Esophagus (tissue), 2 donors: ENCODE measurements at regions not wholly inside any gene's neighbourhood (a gene's known extent, or its start where the extent isn't known, plus 50 kb on each side); places are given as distances from the start of the nearest gene placed in this dataset.

Experiments used
- H3K27ac ChIP-seq, 2 donors: one replicate each; pipeline ENCODE4 v1.5.1; 2013; ENCODE audit warnings: low read depth in 2 of 2, mild to moderate bottlenecking in 2 of 2, inconsistent platforms in 1 of 2, low read length in 1 of 2, moderate library complexity in 1 of 2
- H3K27me3 ChIP-seq, 2 donors: one replicate each; pipeline ENCODE4 v1.6.1; 2013; ENCODE audit warnings: low read length in 2 of 2, control low read depth in 1 of 2, mild to moderate bottlenecking in 1 of 2; ENCODE audit not compliant: insufficient read depth in 2 of 2, control insufficient read depth in 1 of 2
- H3K36me3 ChIP-seq, 2 donors: one replicate each; pipeline ENCODE4 v1.6.1; 2013; ENCODE audit warnings: low read length in 1 of 2; ENCODE audit not compliant: control insufficient read depth in 2 of 2, insufficient read depth in 2 of 2
- H3K4me1 ChIP-seq, 2 donors: one replicate each; pipeline ENCODE4 v1.6.1; 2013; ENCODE audit warnings: low read length in 1 of 2; ENCODE audit not compliant: control insufficient read depth in 2 of 2, insufficient read depth in 2 of 2
- H3K4me3 ChIP-seq, 2 donors: one replicate each; pipeline ENCODE4 v1.5.1; 2013; ENCODE audit warnings: low read length in 2 of 2, mild to moderate bottlenecking in 2 of 2, low read depth in 1 of 2, moderate library complexity in 1 of 2
- H3K9me3 ChIP-seq, 2 donors: one replicate each; pipeline ENCODE4 v1.6.1; 2013; ENCODE audit warnings: mild to moderate bottlenecking in 2 of 2, low read depth in 1 of 2, low read length in 1 of 2, moderate library complexity in 1 of 2; ENCODE audit not compliant: control insufficient read depth in 2 of 2, insufficient read depth in 1 of 2
- WGBS, 2 donors: extraction: QIAGEN DNeasy Blood & Tissue Kit; methylation state at CpG; one replicate each; pipeline ENCODE4 v1.1.7; 2013; 5-methylcytosine and 5-hydroxymethylcytosine counted together
- donor health status: healthy with polysubstance abuse.
- donor health status: Bipolar disorder and iron deficiency.

- H3K4me3 ChIP-seq, result no peak overlapping the region
- no peaks in the 10 kb centered on the region for H3K4me1 ChIP-seq
- WGBS, 2 donors, result 56 to 61% methylated on average over 7 of the region's 7 CpGs
- no peaks in the 10 kb centered on the region for H3K36me3 ChIP-seq
- H3K27me3 ChIP-seq, result no peaks in the 10 kb centered on the region
- H3K9me3 ChIP-seq, result no peaks in the 10 kb centered on the region
- no peak overlapping the region for H3K27ac ChIP-seq
Measured at GRCh38 chr18:51522338-51522737, 324.9 kb upstream of the MEX3C start.

- no peaks in the 10 kb centered on the region for H3K9me3 ChIP-seq
- H3K36me3 ChIP-seq, result no peaks in the 10 kb centered on the region
- H3K4me1 ChIP-seq, result no peaks in the 10 kb centered on the region
- no peak overlapping the region for H3K27ac ChIP-seq
- no peaks in the 10 kb centered on the region for H3K27me3 ChIP-seq
- 77 to 84% methylated on average over 3 of the region's 3 CpGs for WGBS, 2 donors
- no peak overlapping the region for H3K4me3 ChIP-seq
Measured at GRCh38 chr18:51522821-51523220, 325.3 kb upstream of the MEX3C start.

DNA sequence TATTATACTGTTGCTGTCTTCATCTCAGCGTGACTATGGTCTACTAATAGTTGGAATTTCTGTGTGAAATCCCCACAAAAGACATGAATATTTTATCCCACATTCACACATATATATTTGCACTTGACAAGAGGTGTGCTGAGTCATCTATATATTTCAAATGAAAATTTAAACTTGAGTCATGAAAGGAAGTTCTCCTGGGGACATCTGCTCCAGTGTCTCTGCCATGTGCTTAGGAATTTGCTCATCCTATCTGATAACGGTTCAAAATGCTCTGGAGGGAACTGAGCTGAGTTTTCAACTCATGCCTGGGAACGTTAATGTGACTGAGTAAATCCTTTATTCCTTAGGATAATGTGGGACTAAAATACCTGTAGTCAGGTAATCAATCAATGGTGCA, 326.2 kb upstream of the MEX3C start:
- H3K36me3 ChIP-seq, result no peaks in the 10 kb centered on the region
- no peaks in the 10 kb centered on the region for H3K9me3 ChIP-seq
- WGBS, 2 donors, result 65 to 66% methylated on average over 3 of the region's 3 CpGs
- H3K27ac ChIP-seq, result no peak overlapping the region
- no peaks in the 10 kb centered on the region for H3K4me1 ChIP-seq
- H3K4me3 ChIP-seq, result no peak overlapping the region
- H3K27me3 ChIP-seq, result no peaks in the 10 kb centered on the region

DNA sequence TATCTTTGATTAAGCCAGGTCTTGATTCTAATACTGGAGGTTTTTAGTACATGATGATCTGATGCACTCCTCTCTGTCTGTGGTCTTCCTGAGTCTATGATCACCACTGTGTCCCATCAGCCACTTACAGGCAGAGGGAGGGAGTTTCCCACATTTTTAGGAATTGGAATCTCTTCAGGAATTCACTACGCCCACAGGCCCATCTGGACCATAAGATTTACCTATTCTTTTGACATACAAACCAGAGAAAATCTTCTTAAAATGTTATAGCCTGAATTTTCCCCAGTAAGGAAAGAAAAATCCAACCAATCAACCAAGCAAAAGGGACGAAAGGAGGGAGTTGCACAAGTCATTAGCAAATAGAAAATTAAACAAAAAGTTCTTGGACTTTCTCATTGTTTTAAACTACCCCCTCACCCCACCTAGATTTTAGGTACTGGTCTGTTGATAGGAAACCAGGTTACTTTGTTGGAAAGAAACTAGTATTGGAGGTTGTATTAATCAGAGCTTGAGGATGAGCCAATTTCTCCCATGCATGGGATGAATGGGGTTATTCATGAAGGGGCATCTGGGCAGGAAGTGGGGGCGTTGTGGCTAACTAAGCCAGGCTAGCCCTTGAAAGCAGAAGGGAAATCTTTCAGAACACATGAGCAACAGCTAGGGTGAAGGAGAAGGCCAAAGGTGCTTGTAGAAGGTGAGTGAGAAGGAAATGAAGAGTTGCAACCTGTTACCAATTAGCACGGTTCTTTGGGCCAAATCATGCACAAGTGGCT, 328.2 kb upstream of the MEX3C start:
- Histone ChIP-seq H3K4me1 (no peaks in the 10 kb centered on the region), H3K27me3 (no peaks in the 10 kb centered on the region), H3K4me3 (no peak overlapping the region), H3K9me3 (no peaks in the 10 kb centered on the region), H3K27ac (no peak overlapping the region), H3K36me3 (no peaks in the 10 kb centered on the region)
- 68 to 74% methylated on average over 4 of the region's 4 CpGs for WGBS, 2 donors

GRCh38 chr18:51527826-51528225, 330.3 kb upstream of the MEX3C start:
- Histone ChIP-seq H3K36me3 (no peaks in the 10 kb centered on the region), H3K27me3 (no peaks in the 10 kb centered on the region), H3K27ac (no peak overlapping the region), H3K9me3 (no peaks in the 10 kb centered on the region), H3K4me1 (no peaks in the 10 kb centered on the region), H3K4me3 (no peak overlapping the region)
- WGBS, 2 donors, result 87% methylated on average over 1 of the region's 1 CpG

GRCh38 chr18:51531501-51531900, 334.0 kb upstream of the MEX3C start:
- Histone ChIP-seq H3K9me3 (no peaks in the 10 kb centered on the region), H3K27me3 (no peaks in the 10 kb centered on the region), H3K27ac (no peak overlapping the region), H3K36me3 (no peaks in the 10 kb centered on the region), H3K4me3 (no peak overlapping the region), H3K4me1 (no peaks in the 10 kb centered on the region)
- WGBS, 2 donors, result 61 to 64% methylated on average over 5 of the region's 5 CpGs

GRCh38 chr18:51537487-51537886, 340.0 kb upstream of the MEX3C start:
- no peak overlapping the region for H3K4me3 ChIP-seq
- H3K27me3 ChIP-seq, result no peaks in the 10 kb centered on the region
- WGBS, 2 donors, result 9 to 11% methylated on average over 6 of the region's 6 CpGs

GRCh38 chr18:51540562-51540961, 343.1 kb upstream of the MEX3C start:
- Histone ChIP-seq H3K36me3 (no peaks in the 10 kb centered on the region), H3K9me3 (no peaks in the 10 kb centered on the region), H3K27me3 (no peaks in the 10 kb centered on the region), H3K27ac (no peak overlapping the region), H3K4me1 (no peaks in the 10 kb centered on the region), H3K4me3 (no peak overlapping the region)
- WGBS, 2 donors, result 99 to 100% methylated on average over 1 of the region's 1 CpG

More at GRCh38 chr18:51537487-51537886, 340.0 kb upstream of the MEX3C start:
- H3K9me3 ChIP-seq, result no peaks in the 10 kb centered on the region
- no peaks in the 10 kb centered on the region for H3K4me1 ChIP-seq
- no peak overlapping the region for H3K27ac ChIP-seq
- H3K36me3 ChIP-seq, result no peaks in the 10 kb centered on the region

DNA sequence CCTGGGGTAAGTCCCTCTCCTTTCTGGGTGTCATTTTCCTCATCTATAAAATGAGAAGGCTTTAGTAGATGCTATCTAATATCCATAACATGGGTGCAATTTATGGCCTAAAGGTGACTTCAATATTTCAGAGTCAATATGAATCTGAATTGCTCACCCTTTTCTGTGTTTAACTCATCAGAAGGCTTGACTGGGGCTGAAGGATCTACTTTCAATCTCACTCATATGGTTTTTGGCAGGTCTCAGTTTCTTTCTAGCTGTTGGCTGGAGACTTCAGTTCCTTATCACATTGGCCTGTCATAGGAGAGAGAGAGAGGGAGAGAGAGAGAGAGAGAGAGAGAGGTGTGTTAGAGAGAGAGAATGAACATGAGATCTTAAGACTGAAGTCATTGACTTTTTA, 343.7 kb upstream of the MEX3C start:
- Histone ChIP-seq H3K36me3 (no peaks in the 10 kb centered on the region), H3K27ac (no peak overlapping the region), H3K4me3 (no peak overlapping the region), H3K27me3 (no peaks in the 10 kb centered on the region), H3K9me3 (no peaks in the 10 kb centered on the region), H3K4me1 (no peaks in the 10 kb centered on the region)

DNA sequence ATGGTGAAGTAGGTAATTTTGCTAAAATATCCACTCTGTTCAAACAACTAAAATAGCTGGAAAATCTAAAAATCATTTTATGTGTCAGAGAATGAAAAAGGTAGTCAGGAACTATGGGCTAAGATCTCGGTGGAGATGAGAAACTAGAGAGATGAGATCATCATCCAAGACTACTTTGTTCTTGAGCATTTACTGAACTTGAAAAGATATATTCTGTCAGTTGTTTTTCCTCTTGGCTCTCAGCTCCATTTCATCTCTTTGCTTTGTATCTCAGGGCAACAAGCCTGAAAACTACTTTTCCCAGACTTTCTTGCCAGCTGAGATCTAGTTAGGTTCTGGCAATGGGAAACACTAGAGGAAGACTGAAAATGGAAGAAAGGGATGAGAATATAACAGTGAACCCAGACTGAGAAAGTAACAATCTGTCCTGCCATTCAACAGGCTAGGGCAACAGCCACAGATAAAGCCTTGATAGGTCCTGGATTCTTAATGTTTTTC, 346.2 kb upstream of the MEX3C start:
- Histone ChIP-seq H3K4me3 (no peak overlapping the region), H3K36me3 (no peaks in the 10 kb centered on the region), H3K4me1 (no peaks in the 10 kb centered on the region), H3K9me3 (no peaks in the 10 kb centered on the region), H3K27me3 (no peaks in the 10 kb centered on the region), H3K27ac (no peak overlapping the region)
- WGBS, 2 donors, result 12 to 55% methylated on average over 1 of the region's 1 CpG
